Glomerular visceral epithelial cell (primary cell): ENCODE measurements at regions not wholly inside any gene's neighbourhood (a gene's known extent, or its start where the extent isn't known, plus 50 kb on each side); places are given as distances from the start of the nearest gene placed in this dataset.
"Not testable (repeated sequence)": the region's sequence is repeated elsewhere in the genome, so short reads cannot be mapped to it uniquely, and the experiment has no call there.

Experiments used
- DNase-seq: peaks from one replicate; pipeline ENCODE4 v3.0.0-alpha.2; 2016; ENCODE audit errors: extremely low spot score

GRCh38 chrX:137882960-137883359, 317.0 kb downstream of the ZIC3 start:
- no peak for DNase-seq

GRCh38 chrX:137884813-137885212, 318.9 kb downstream of the ZIC3 start:
- not testable (repeated sequence) for DNase-seq

- no peak for DNase-seq
Measured at GRCh38 chrX:137891431-137891830, 325.5 kb downstream of the ZIC3 start.

GRCh38 chrX:137896123-137896522, 330.2 kb downstream of the ZIC3 start:
- no peak for DNase-seq

- DNase-seq, result no peak
Measured at GRCh38 chrX:137915466-137915865, 349.5 kb downstream of the ZIC3 start.

GRCh38 chrX:137916090-137916746, 350.3 kb downstream of the ZIC3 start:
- DNase-seq, result no peak

GRCh38 chrX:137926090-137926489, 360.2 kb downstream of the ZIC3 start:
- no peak for DNase-seq

GRCh38 chrX:137929951-137930350, 364.0 kb downstream of the ZIC3 start:
- no peak for DNase-seq

GRCh38 chrX:137930533-137930932, 364.6 kb downstream of the ZIC3 start:
- DNase-seq, result no peak

- DNase-seq, result not testable (repeated sequence)
Measured at GRCh38 chrX:137934214-137934613, 368.3 kb downstream of the ZIC3 start.

- DNase-seq, result not testable (repeated sequence)
Measured at GRCh38 chrX:137934887-137935286, 369.0 kb downstream of the ZIC3 start.

GRCh38 chrX:137945470-137945869, 379.5 kb downstream of the ZIC3 start:
- DNase-seq, result no peak

- DNase-seq, result no peak
Measured at GRCh38 chrX:137969191-137969590, 403.3 kb downstream of the ZIC3 start.

GRCh38 chrX:137982472-137983172, 416.7 kb downstream of the ZIC3 start:
- DNase-seq, result no peak

GRCh38 chrX:137988470-137988869, 422.5 kb downstream of the ZIC3 start:
- no peak for DNase-seq

- DNase-seq, result no peak
Measured at GRCh38 chrX:137998619-137999018, 432.7 kb downstream of the ZIC3 start.

GRCh38 chrX:137999071-137999470, 433.1 kb downstream of the ZIC3 start:
- DNase-seq, result no peak

- no peak for DNase-seq
Measured at GRCh38 chrX:137999552-137999951, 433.6 kb downstream of the ZIC3 start.

- DNase-seq, result no peak
Measured at GRCh38 chrX:138001226-138001625, 435.3 kb downstream of the ZIC3 start.

GRCh38 chrX:138006180-138006579, 440.3 kb downstream of the ZIC3 start:
- DNase-seq, result no peak

GRCh38 chrX:138008281-138008680, 442.4 kb downstream of the ZIC3 start:
- no peak for DNase-seq

GRCh38 chrX:138011468-138011867, 445.5 kb downstream of the ZIC3 start:
- no peak for DNase-seq

- no peak for DNase-seq
Measured at GRCh38 chrX:138014577-138014976, 448.6 kb downstream of the ZIC3 start.
